HG02970 (cell line): ENCODE measurements at regions not wholly inside any gene's neighbourhood (a gene's known extent, or its start where the extent isn't known, plus 50 kb on each side); places are given as distances from the start of the nearest gene placed in this dataset.
"Not testable (repeated sequence)": the region's sequence is repeated elsewhere in the genome, so short reads cannot be mapped to it uniquely, and the experiment has no call there.

Experiments
- ATAC-seq: cut with Tn5 transposase; IDR thresholded peaks from one replicate; pipeline ENCODE4 v1.9.1; 2021; ENCODE audit warnings: mild to moderate bottlenecking, moderate library complexity, moderate number of reproducible peaks; ENCODE audit not compliant: unreplicated experiment, low FRiP score

DNA sequence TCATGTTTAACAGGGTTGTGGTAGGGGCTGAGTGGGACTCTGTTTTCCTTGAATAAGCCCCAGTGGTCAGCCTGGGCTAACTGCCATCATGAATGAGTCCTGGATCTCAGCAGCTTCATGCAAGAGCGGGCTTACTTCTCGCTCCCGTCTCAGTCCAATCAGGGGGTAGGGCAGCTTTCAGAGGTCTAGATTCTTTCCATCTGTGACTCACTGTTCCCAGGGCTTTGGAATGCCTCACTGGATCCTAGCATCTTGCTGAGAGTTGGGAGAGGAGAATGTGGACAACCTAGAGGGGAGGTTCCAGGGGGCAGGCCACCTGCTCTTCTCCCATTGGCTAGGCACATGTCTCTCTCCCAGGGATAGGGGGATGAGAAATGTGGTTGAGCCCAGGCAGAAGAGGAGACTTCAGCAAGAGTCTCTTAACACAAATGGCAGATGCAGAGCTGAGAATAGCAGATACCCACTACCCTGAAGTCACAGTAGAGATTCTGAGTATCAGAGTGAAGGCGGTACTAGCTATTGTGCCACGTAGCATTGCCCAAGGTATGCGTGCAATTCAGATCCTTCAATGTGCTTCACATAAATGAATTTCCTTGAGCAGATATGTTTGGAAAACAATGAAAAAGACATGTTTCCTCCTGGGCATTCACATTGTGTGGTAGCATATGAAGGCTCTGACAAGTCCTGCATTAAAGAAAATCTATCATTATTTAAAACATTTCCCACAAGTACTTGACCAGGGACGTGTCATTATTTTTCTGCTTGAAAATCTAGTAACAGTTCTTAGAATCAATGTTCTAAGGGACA, 257.7 kb upstream of the PROK2 start:
- ATAC-seq, result no peak

DNA sequence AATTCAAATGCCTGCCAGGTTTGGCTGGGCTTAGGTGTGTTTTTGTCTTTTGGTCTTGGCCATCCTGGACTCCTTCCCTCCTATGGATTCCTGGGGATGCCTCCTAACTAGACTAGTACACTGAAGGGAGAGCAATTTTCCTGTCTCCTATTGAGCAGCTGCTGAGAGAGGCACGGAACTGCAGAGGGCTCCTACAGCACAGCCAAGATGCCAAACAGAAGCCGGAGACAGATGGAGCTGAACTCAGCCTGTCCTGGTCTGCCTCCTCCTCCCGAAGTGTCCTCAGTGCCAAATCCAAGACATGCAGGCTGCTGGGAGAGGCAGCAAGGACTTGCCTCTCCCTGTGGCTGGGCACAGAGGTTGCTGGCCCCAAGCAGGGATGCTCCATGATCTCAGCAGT, 256.6 kb upstream of the PROK2 start:
- no peak for ATAC-seq

- ATAC-seq, result no peak
These were observed 256.1 kb upstream of the PROK2 start for GRCh38 chr3:72041076-72041475.

GRCh38 chr3:72039677-72040076, 254.7 kb upstream of the PROK2 start:
- no peak for ATAC-seq

GRCh38 chr3:72036899-72037298, 252.0 kb upstream of the PROK2 start:
- ATAC-seq, result no peak

GRCh38 chr3:72035606-72036005, 250.7 kb upstream of the PROK2 start:
- no peak for ATAC-seq

DNA sequence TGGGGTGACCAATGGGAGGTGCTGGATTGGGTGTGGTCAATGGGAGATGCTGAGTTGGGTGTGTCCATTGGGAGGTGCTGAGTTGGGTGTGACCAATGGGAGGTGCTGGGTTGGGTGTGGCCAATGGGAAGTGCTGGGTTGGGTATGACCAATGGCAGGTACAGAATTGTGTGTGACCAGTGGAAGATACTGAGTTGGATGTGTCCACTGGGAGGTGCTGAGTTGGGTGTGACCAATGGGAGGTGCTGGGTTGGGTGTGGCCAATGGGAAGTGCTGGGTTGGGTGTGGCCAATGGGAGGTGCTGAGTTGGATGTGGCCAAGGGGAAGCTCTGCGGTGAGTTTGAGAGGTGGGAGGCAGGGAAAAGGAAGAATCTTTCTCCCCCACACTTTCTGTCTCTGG, 250.0 kb upstream of the PROK2 start:
- no peak for ATAC-seq

DNA sequence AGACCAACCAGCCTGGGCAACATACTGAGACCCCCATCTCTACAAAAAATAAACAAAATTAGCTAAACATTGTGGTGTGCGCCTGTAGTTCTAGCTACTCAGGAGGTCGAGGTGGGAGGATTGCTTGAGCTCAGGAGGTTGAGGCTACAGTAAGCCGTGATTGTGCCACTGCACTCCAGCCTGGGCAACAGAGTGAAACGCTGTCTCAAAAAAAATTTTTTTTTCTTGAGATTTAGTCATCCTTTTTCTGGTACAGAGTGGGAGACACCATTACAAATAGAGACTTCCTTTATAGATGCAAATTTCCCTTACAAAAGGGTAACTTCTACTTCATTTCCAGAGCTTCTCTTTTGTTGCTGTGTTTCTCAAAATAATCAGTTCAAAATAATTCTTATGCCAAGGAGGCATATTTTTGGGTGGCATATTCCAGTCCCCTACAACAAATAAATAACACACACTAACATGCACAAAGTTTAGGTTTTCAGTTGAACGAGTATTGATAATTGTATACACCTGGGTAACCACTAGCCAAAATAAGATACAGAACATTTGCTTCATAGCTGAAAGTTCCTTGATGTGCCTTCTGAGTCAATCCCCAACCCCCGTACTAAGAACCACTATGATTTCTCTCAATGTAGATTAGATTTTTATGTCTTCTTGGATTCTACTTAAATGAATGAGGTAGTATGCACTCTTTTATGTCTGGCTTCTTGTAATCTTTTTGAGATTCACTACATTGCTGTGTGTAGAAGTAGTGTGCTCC, 248.9 kb upstream of the PROK2 start:
- no peak for ATAC-seq

GRCh38 chr3:72032441-72033135, 247.6 kb upstream of the PROK2 start:
- no peak for ATAC-seq

DNA sequence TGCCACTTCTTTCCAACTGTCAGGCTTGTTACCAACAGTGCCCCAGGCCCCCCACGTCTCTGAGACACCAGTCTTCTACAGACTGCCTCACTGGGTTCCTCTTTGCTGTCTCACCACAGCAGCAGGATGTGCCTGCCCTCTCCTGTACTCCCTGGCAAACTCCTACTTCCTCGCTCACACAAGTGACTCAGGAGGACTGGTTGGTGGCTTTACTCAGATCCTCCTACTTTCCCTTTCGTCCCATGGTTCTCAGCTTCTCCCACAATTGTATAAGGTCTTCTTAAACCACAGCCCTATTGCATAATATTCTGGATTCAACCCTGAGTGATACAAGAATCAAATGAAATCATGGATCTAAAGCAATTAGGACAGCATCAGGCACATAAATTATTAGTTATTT, 246.6 kb upstream of the PROK2 start:
- ATAC-seq, result no peak

DNA sequence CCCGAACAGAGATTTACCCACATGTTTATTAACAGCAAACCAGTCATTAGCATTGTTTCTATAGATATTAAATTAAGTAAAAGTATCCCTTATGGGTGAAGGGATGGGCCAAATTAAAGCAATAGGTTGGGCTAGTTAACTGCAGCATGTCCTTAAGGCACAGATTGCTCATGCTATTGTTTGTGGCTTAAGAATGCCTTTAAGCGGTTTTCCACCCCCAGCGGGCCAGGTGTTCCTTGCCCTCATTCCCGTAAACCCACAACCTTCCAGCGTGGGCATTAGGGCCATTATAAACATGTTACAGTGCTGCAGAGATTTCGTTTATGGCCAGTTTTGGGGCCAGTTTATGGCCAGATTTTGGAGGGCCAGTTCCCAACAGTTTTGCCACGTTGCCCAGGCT, 245.3 kb upstream of the PROK2 start:
- not testable (repeated sequence) for ATAC-seq

GRCh38 chr3:72028726-72029125, 243.8 kb upstream of the PROK2 start:
- not testable (repeated sequence) for ATAC-seq

GRCh38 chr3:72028307-72028706, 243.4 kb upstream of the PROK2 start:
- not testable (repeated sequence) for ATAC-seq

DNA sequence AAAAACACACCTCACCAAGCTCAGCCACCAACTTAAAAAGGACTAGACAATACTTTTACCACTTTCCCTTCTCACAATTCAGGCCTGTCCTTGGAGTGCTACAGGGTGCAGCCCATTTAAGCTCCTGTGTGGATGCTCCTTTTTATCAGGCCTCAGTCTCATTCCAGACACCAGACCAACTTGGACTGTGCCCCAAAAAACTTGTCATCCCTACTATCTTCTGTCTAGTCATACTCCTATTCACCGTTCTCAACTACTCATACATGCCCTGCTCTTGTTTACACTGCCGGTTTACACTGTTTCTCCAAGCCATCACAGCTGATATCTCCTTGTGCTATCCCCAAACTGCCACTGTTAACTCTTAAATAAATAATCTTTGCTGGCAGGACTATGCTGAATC, 242.8 kb upstream of the PROK2 start:
- not testable (repeated sequence) for ATAC-seq

GRCh38 chr3:72022027-72022426, 237.1 kb upstream of the PROK2 start:
- no peak for ATAC-seq

DNA sequence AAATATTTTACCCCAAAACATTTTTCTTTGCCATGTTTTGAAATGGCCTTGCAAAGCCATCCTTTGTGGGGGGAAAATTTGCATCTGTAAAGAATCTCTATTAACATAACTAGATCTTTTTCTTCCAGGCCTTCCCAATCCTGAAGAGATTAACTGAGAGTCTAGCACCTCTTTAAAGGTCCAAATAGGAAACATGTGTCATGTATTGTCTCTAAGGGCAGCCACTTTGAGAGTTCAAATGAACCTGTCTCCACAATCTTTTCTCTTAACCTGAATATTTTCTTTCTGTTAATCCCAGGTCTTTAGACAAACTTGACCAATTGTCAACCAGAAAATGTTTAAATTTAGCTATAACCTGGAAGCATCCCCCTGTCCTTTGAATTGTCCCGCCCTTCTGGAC, 236.6 kb upstream of the PROK2 start:
- no peak for ATAC-seq

DNA sequence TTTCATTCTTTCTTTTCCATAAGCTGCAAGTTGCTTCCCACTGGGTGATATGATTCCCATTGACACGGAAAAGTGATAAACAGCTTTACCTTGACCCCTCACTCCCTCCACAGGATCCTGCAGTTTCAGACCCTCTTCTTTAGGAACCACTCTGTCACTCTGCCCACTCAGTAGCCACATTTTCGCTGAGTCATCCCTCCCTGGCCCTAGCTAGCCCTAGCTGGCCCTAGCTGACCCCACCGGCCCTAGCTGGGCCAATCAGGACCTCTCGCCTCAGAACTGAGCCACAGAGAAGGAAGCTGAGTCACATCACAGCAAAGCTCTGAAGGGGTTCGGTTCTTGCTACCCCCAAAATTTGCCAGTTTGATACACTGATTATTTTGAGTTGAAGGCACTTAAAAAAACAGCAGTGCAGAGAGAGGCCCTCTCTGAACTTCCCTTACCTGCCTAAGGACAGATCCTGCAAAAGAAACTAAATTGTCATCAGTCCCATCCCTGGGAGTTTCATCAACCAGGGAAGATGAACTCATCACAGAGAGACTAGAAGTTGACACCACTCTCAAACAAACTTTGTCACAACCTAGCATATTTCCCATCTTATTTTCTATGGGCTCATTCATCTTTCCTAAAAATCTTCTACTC, 233.5 kb upstream of the PROK2 start:
- no peak for ATAC-seq

DNA sequence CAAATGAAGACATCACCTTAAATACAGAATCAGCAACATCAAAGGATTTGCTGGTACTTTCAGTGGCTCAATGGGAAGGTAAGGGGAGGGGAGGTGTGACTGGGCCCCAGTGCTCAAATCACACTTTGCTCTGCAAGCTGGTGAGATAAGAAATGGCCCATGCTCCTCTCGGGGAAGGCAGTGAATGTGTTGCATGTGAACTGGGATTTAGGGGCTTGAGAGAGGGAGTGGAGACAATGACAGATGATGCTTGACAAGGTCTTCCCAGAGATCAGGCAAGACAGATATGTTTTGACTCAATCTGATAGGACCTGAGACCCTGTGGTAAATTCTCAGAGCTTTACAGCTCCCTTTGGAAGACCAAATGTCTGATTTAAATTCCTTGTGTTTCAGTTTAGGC, 233.0 kb upstream of the PROK2 start:
- ATAC-seq, result no peak

- no peak for ATAC-seq
These were observed 232.4 kb upstream of the PROK2 start for GRCh38 chr3:72017311-72017710.

DNA sequence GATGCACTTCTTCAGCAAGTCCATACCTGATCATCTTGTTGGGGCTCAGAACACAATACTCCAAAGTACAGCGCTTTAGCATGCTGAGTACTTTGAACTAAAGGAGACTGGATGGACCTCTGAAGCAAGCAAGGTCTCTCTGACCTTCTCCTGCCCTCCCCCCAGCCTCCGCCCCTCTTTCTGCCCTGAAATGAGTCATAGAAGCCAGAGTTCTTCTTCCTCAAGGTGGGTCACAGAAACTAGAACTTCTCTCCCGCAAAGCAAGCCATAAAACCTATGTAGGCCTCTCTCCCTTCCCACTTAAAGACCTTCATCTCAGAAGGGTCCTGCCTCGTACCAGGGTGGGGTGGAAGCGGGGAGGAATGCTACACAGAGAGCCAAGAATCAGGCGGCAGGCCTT, 230.5 kb upstream of the PROK2 start:
- no peak for ATAC-seq

DNA sequence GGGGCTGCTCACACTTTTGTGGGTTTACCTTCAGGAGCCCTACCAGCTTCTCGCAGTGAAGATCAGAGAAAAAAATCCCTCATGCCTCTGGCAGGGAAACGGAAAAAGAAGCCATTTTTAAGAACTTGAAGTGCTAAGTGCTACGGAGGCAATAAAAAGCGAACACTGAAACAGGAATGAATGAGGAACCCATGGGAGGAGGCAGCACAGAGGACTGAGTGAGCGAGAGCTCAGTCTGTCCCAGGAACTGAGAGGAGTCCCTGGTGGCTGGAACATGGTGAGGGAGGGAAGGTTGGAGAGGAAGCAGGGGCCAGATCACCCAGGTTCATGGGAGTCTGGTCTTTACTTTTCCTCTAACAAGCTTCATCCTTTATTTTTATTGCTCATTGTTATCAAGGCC, 228.1 kb upstream of the PROK2 start:
- ATAC-seq, result no peak
